DOHH2 (cell line): ENCODE measurements at regions not wholly inside any gene's neighbourhood (a gene's known extent, or its start where the extent isn't known, plus 50 kb on each side); places are given as distances from the start of the nearest gene placed in this dataset.

Source experiments
- CTCF ChIP-seq: fragments of 200-600 bp; sonication (generic); IDR thresholded peaks from one replicate; pipeline ENCODE4 v1.5.1; 2014; ENCODE audit warnings: antibody characterized with exemption, mild to moderate bottlenecking, low read depth, low read length; ENCODE audit not compliant: poor library complexity, severe bottlenecking
- EZH2phosphoT487 ChIP-seq: fragments of 200-600 bp; sonication (generic); IDR thresholded peaks from 2 replicates; pipeline ENCODE4 v1.6.1; 2017; ENCODE audit warnings: borderline replicate concordance, mild to moderate bottlenecking, antibody characterized with exemption, low read length, moderate library complexity, mixed read lengths

DNA sequence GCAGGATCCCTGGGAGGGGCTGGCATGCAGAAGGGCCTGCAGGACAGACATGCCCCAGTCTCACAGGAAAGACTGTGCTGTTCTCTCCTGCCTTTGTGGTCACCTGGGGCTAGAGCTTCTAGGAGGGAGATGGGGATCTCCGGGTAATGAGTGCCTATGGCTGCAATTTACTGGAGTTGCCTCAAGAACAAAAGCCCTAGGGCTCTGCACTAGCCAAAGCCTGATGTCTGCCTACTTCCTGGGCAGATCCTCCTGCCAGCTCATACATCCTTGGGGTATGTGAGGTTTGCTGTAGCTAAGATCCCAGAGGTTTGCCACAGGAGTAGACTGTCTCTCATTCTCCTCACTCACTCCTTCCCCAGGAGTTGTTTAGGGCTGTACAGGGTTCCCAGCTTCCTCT, 106.9 kb upstream of the PPFIA2 start:
- TF ChIP-seq CTCF = no peak
- TF ChIP-seq EZH2phosphoT487 = no peak
